HEK293 (cell line): ENCODE measurements at regions not wholly inside any gene's neighbourhood (a gene's known extent, or its start where the extent isn't known, plus 50 kb on each side); places are given as distances from the start of the nearest gene placed in this dataset.
A peak's percentile ranks its signal among the peaks of the same experiment; 100 is the strongest.

ENCODE experiments used
- GLI4 ChIP-seq: fragments of 450-650 bp; formaldehyde crosslinking; IDR thresholded peaks from 2 replicates; pipeline ENCODE4 v1.5.1; 2016; ENCODE audit warnings: missing biosample characterization, missing genetic modification characterization
- RBAK ChIP-seq: fragments of 450-650 bp; formaldehyde crosslinking; IDR thresholded peaks from 2 replicates; pipeline ENCODE4 v1.5.1; 2016; ENCODE audit warnings: missing biosample characterization, missing genetic modification characterization
- TCF7L2 ChIP-seq: IDR thresholded peaks from 2 replicates; pipeline ENCODE4 v1.6.1; 2011; ENCODE audit warnings: low read depth, mild to moderate bottlenecking, inconsistent platforms, low read length, moderate library complexity, borderline replicate concordance
- TRIM28 ChIP-seq: IDR thresholded peaks from 2 replicates; pipeline ENCODE4 v1.6.1; 2011; ENCODE audit warnings: low read length, control low read depth, borderline replicate concordance
- ZBTB7A ChIP-seq: fragments of 450-650 bp; formaldehyde crosslinking; IDR thresholded peaks from 2 replicates; pipeline ENCODE4 v1.5.1; 2016; ENCODE audit warnings: low read depth, missing biosample characterization, missing genetic modification characterization
- ZFP41 ChIP-seq: fragments of 450-650 bp; formaldehyde crosslinking; IDR thresholded peaks from 2 replicates; pipeline ENCODE4 v1.5.1; 2016; ENCODE audit warnings: missing biosample characterization, missing genetic modification characterization, borderline replicate concordance
- ZNF114 ChIP-seq: fragments of 450-650 bp; formaldehyde crosslinking; IDR thresholded peaks from 2 replicates; pipeline ENCODE4 v1.5.0; 2017; ENCODE audit warnings: missing biosample characterization, missing genetic modification characterization
- ZNF292 ChIP-seq: fragments of 450-650 bp; formaldehyde crosslinking; IDR thresholded peaks from 2 replicates; pipeline ENCODE4 v1.5.1; 2016; ENCODE audit warnings: low read depth, missing biosample characterization, missing genetic modification characterization, borderline replicate concordance
- ZNF302 ChIP-seq: fragments of 450-650 bp; formaldehyde crosslinking; IDR thresholded peaks from 2 replicates; pipeline ENCODE4 v1.5.1; 2016; ENCODE audit warnings: missing biosample characterization, missing genetic modification characterization, low read depth
- ZNF341 ChIP-seq: fragments of 450-650 bp; formaldehyde crosslinking; IDR thresholded peaks from 2 replicates; pipeline ENCODE4; 2016; ENCODE audit warnings: low read depth, missing biosample characterization, missing genetic modification characterization
- ZNF404 ChIP-seq: fragments of 450-650 bp; formaldehyde crosslinking; IDR thresholded peaks from 2 replicates; pipeline ENCODE4 v1.5.1; 2017; ENCODE audit warnings: missing biosample characterization, missing genetic modification characterization
- ZNF48 ChIP-seq: fragments of 450-650 bp; formaldehyde crosslinking; IDR thresholded peaks from 2 replicates; pipeline ENCODE4 v1.5.1; 2016; ENCODE audit warnings: missing biosample characterization, missing genetic modification characterization
- ZNF629 ChIP-seq: fragments of 450-650 bp; formaldehyde crosslinking; IDR thresholded peaks from 2 replicates; pipeline ENCODE4 v1.5.1; 2017; ENCODE audit warnings: missing biosample characterization, missing genetic modification characterization
- ZNF660 ChIP-seq: fragments of 450-650 bp; IDR thresholded peaks from 2 replicates; pipeline ENCODE4 v1.5.1; 2018; ENCODE audit warnings: missing biosample characterization, mild to moderate bottlenecking, missing genetic modification characterization
- ZNF707 ChIP-seq: fragments of 450-650 bp; formaldehyde crosslinking; IDR thresholded peaks from 2 replicates; pipeline ENCODE4 v1.5.1; 2016; ENCODE audit warnings: missing biosample characterization, missing genetic modification characterization
- TF ChIP-seq, protein P1 (sequence below): fragments of 450-650 bp; formaldehyde crosslinking; IDR thresholded peaks from 2 replicates; pipeline ENCODE4 v1.5.1; 2016; ENCODE audit warnings: missing biosample characterization, missing genetic modification characterization
- TF ChIP-seq, protein P2 (sequence below): fragments of 450-650 bp; formaldehyde crosslinking; conservative IDR thresholded peaks from 2 replicates; pipeline ENCODE4 v1.5.1; 2016; ENCODE audit warnings: low read depth, missing biosample characterization, missing genetic modification characterization
- TF ChIP-seq, protein P3 (sequence below): fragments of 450-650 bp; formaldehyde crosslinking; IDR thresholded peaks from 2 replicates; pipeline ENCODE4 v1.5.1; 2016; ENCODE audit warnings: missing biosample characterization, missing genetic modification characterization
- TF ChIP-seq, protein P4 (sequence below): fragments of 450-650 bp; formaldehyde crosslinking; IDR thresholded peaks from 2 replicates; pipeline ENCODE4 v1.5.1; 2016; ENCODE audit warnings: missing biosample characterization, missing genetic modification characterization, borderline replicate concordance
- TF ChIP-seq, protein P5 (sequence below): fragments of 450-650 bp; formaldehyde crosslinking; IDR thresholded peaks from 2 replicates; pipeline ENCODE4 v1.5.1; 2016; ENCODE audit warnings: missing biosample characterization, missing genetic modification characterization
- TF ChIP-seq, protein P6 (sequence below): fragments of 450-650 bp; formaldehyde crosslinking; IDR thresholded peaks from 2 replicates; pipeline ENCODE4 v1.5.1; 2016; ENCODE audit warnings: missing biosample characterization, missing genetic modification characterization

DNA sequence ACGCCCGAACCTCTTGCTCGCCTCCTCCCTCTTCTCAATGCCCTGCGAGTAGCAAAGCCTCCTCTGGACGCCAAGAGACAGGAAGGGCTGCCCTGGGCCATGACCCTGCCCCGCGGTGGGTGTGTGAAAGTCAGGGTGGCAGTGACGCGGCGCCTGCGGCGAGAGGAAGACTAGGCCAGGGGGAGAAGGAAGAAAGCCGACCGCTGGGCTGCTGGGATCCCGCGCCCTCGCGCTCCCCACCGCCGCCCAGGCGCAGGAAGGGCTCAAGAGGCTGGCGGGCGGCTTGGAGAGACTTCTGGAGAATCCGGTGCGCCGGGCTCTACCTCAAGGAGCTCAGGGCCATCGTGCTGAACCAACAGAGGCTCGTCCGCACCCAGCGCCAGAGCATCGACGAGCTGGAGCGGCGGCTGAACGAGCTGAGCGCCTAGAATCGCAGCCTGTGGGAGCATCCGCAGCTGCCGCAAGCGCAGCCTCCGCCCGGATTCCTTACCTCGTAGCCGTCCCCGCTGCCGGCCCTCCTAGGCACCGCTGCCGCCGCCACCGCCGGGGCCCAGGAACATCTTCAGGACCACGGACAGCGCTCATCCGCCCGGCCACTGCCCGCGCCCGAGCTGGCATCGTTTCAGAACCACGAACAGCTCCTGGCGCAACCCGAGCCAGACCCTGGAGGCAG lies 105.0 kb upstream of the PRB2 start (continued):
- TF ChIP-seq, protein P1, sequence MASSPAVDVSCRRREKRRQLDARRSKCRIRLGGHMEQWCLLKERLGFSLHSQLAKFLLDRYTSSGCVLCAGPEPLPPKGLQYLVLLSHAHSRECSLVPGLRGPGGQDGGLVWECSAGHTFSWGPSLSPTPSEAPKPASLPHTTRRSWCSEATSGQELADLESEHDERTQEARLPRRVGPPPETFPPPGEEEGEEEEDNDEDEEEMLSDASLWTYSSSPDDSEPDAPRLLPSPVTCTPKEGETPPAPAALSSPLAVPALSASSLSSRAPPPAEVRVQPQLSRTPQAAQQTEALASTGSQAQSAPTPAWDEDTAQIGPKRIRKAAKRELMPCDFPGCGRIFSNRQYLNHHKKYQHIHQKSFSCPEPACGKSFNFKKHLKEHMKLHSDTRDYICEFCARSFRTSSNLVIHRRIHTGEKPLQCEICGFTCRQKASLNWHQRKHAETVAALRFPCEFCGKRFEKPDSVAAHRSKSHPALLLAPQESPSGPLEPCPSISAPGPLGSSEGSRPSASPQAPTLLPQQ (tag by site-specific recombination): peak; percentile 69; the same call in 1 of the 2 replicates
- no peak for TF ChIP-seq ZNF292
- no peak for TF ChIP-seq GLI4 (tag by site-specific recombination)
- TF ChIP-seq, protein P2, sequence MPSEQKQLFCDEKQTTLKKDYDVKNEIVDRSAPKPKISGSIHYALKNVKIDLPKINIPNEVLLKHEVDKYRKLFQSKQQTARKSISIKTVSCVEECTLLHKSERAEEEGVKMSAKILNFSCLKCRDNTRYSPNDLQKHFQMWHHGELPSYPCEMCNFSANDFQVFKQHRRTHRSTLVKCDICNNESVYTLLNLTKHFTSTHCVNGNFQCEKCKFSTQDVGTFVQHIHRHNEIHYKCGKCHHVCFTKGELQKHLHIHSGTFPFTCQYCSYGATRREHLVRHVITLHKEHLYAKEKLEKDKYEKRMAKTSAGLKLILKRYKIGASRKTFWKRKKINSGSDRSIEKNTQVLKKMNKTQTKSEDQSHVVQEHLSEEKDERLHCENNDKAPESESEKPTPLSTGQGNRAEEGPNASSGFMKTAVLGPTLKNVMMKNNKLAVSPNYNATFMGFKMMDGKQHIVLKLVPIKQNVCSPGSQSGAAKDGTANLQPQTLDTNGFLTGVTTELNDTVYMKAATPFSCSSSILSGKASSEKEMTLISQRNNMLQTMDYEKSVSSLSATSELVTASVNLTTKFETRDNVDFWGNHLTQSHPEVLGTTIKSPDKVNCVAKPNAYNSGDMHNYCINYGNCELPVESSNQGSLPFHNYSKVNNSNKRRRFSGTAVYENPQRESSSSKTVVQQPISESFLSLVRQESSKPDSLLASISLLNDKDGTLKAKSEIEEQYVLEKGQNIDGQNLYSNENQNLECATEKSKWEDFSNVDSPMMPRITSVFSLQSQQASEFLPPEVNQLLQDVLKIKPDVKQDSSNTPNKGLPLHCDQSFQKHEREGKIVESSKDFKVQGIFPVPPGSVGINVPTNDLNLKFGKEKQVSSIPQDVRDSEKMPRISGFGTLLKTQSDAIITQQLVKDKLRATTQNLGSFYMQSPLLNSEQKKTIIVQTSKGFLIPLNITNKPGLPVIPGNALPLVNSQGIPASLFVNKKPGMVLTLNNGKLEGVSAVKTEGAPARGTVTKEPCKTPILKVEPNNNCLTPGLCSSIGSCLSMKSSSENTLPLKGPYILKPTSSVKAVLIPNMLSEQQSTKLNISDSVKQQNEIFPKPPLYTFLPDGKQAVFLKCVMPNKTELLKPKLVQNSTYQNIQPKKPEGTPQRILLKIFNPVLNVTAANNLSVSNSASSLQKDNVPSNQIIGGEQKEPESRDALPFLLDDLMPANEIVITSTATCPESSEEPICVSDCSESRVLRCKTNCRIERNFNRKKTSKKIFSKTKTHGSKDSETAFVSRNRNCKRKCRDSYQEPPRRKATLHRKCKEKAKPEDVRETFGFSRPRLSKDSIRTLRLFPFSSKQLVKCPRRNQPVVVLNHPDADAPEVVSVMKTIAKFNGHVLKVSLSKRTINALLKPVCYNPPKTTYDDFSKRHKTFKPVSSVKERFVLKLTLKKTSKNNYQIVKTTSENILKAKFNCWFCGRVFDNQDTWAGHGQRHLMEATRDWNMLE (tag by site-specific recombination): no peak
- no peak for TF ChIP-seq ZNF341 (tag by site-specific recombination)
- TF ChIP-seq ZFP41 (tag by site-specific recombination): no peak
- TF ChIP-seq, protein P3, sequence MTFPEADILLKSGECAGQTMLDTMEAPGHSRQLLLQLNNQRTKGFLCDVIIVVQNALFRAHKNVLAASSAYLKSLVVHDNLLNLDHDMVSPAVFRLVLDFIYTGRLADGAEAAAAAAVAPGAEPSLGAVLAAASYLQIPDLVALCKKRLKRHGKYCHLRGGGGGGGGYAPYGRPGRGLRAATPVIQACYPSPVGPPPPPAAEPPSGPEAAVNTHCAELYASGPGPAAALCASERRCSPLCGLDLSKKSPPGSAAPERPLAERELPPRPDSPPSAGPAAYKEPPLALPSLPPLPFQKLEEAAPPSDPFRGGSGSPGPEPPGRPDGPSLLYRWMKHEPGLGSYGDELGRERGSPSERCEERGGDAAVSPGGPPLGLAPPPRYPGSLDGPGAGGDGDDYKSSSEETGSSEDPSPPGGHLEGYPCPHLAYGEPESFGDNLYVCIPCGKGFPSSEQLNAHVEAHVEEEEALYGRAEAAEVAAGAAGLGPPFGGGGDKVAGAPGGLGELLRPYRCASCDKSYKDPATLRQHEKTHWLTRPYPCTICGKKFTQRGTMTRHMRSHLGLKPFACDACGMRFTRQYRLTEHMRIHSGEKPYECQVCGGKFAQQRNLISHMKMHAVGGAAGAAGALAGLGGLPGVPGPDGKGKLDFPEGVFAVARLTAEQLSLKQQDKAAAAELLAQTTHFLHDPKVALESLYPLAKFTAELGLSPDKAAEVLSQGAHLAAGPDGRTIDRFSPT (tag by site-specific recombination): peak; percentile 94
- TF ChIP-seq, protein P4, sequence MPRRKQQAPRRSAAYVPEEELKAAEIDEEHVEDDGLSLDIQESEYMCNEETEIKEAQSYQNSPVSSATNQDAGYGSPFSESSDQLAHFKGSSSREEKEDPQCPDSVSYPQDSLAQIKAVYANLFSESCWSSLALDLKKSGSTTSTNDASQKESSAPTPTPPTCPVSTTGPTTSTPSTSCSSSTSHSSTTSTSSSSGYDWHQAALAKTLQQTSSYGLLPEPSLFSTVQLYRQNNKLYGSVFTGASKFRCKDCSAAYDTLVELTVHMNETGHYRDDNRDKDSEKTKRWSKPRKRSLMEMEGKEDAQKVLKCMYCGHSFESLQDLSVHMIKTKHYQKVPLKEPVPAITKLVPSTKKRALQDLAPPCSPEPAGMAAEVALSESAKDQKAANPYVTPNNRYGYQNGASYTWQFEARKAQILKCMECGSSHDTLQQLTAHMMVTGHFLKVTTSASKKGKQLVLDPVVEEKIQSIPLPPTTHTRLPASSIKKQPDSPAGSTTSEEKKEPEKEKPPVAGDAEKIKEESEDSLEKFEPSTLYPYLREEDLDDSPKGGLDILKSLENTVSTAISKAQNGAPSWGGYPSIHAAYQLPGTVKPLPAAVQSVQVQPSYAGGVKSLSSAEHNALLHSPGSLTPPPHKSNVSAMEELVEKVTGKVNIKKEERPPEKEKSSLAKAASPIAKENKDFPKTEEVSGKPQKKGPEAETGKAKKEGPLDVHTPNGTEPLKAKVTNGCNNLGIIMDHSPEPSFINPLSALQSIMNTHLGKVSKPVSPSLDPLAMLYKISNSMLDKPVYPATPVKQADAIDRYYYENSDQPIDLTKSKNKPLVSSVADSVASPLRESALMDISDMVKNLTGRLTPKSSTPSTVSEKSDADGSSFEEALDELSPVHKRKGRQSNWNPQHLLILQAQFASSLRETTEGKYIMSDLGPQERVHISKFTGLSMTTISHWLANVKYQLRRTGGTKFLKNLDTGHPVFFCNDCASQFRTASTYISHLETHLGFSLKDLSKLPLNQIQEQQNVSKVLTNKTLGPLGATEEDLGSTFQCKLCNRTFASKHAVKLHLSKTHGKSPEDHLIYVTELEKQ (tag by site-specific recombination): no peak
- TF ChIP-seq ZNF707 (tag by site-specific recombination): no peak
- TF ChIP-seq ZBTB7A (tag by site-specific recombination): no peak
- no peak for TF ChIP-seq ZNF114 (tag by site-specific recombination)
- no peak for TF ChIP-seq TRIM28
- no peak for TF ChIP-seq ZNF302 (tag by site-specific recombination)
- 0 out of 2 replicates have a peak, but pooled peaks have one; percentile 31 for TF ChIP-seq ZNF629
- no peak for TF ChIP-seq ZNF48 (tag by site-specific recombination)
- TF ChIP-seq, protein P5, sequence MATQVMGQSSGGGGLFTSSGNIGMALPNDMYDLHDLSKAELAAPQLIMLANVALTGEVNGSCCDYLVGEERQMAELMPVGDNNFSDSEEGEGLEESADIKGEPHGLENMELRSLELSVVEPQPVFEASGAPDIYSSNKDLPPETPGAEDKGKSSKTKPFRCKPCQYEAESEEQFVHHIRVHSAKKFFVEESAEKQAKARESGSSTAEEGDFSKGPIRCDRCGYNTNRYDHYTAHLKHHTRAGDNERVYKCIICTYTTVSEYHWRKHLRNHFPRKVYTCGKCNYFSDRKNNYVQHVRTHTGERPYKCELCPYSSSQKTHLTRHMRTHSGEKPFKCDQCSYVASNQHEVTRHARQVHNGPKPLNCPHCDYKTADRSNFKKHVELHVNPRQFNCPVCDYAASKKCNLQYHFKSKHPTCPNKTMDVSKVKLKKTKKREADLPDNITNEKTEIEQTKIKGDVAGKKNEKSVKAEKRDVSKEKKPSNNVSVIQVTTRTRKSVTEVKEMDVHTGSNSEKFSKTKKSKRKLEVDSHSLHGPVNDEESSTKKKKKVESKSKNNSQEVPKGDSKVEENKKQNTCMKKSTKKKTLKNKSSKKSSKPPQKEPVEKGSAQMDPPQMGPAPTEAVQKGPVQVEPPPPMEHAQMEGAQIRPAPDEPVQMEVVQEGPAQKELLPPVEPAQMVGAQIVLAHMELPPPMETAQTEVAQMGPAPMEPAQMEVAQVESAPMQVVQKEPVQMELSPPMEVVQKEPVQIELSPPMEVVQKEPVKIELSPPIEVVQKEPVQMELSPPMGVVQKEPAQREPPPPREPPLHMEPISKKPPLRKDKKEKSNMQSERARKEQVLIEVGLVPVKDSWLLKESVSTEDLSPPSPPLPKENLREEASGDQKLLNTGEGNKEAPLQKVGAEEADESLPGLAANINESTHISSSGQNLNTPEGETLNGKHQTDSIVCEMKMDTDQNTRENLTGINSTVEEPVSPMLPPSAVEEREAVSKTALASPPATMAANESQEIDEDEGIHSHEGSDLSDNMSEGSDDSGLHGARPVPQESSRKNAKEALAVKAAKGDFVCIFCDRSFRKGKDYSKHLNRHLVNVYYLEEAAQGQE (tag by site-specific recombination): peak; percentile 100
- TF ChIP-seq ZNF660: peak; percentile 51; the same call in 1 of the 2 replicates
- TF ChIP-seq TCF7L2: no peak
- TF ChIP-seq, protein P6, sequence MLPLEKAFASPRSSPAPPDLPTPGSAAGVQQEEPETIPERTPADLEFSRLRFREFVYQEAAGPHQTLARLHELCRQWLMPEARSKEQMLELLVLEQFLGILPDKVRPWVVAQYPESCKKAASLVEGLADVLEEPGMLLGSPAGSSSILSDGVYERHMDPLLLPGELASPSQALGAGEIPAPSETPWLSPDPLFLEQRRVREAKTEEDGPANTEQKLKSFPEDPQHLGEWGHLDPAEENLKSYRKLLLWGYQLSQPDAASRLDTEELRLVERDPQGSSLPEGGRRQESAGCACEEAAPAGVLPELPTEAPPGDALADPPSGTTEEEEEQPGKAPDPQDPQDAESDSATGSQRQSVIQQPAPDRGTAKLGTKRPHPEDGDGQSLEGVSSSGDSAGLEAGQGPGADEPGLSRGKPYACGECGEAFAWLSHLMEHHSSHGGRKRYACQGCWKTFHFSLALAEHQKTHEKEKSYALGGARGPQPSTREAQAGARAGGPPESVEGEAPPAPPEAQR (tag by site-specific recombination): no peak
- no peak for TF ChIP-seq ZNF404 (tag by site-specific recombination)
- TF ChIP-seq RBAK (tag by site-specific recombination): no peak
